ELF-1 (cell line): ENCODE measurements at regions not wholly inside any gene's neighbourhood (a gene's known extent, or its start where the extent isn't known, plus 50 kb on each side); places are given as distances from the start of the nearest gene placed in this dataset.

Source experiments
- DNase-seq: peaks from one replicate; pipeline ENCODE4 v3.0.0-alpha.2; 2016; ENCODE audit warnings: low read depth, low spot score

GRCh38 chr10:78736926-78737630, 331.7 kb upstream of the ZMIZ1 start:
- no peak for DNase-seq

GRCh38 chr10:78737883-78738856, 330.6 kb upstream of the ZMIZ1 start:
- DNase-seq, result no peak

GRCh38 chr10:78738861-78739260, 329.9 kb upstream of the ZMIZ1 start:
- no peak for DNase-seq

GRCh38 chr10:78739444-78740053, 329.2 kb upstream of the ZMIZ1 start:
- DNase-seq, result no peak

- no peak for DNase-seq
These were observed 327.5 kb upstream of the ZMIZ1 start for GRCh38 chr10:78740976-78741915.

GRCh38 chr10:78742406-78742729, 326.4 kb upstream of the ZMIZ1 start:
- no peak for DNase-seq

- DNase-seq, result no peak
These were observed 325.8 kb upstream of the ZMIZ1 start for GRCh38 chr10:78742730-78743615.

- DNase-seq, result no peak
These were observed 324.7 kb upstream of the ZMIZ1 start for GRCh38 chr10:78744056-78744455.

GRCh38 chr10:78744491-78745090, 324.2 kb upstream of the ZMIZ1 start:
- no peak for DNase-seq

- DNase-seq, result peak; percentile 53
These were observed 323.3 kb upstream of the ZMIZ1 start for GRCh38 chr10:78745441-78745840.

- peak; percentile 52 for DNase-seq
These were observed 322.5 kb upstream of the ZMIZ1 start for GRCh38 chr10:78746155-78746763.

- DNase-seq, result no peak
These were observed 321.1 kb upstream of the ZMIZ1 start for GRCh38 chr10:78747401-78748234.

GRCh38 chr10:78748235-78748533, 320.6 kb upstream of the ZMIZ1 start:
- DNase-seq, result no peak

- DNase-seq, result no peak
These were observed 319.6 kb upstream of the ZMIZ1 start for GRCh38 chr10:78749200-78749599.

- DNase-seq, result no peak
These were observed 318.9 kb upstream of the ZMIZ1 start for GRCh38 chr10:78749898-78750297.

- no peak for DNase-seq
These were observed 318.3 kb upstream of the ZMIZ1 start for GRCh38 chr10:78750418-78750817.

GRCh38 chr10:78751716-78752115, 317.1 kb upstream of the ZMIZ1 start:
- no peak for DNase-seq

GRCh38 chr10:78752221-78752620, 316.5 kb upstream of the ZMIZ1 start:
- DNase-seq, result no peak

GRCh38 chr10:78752708-78753107, 316.1 kb upstream of the ZMIZ1 start:
- no peak for DNase-seq
